ENCODE measurements at regions not wholly inside any gene's neighbourhood (a gene's known extent, or its start where the extent isn't known, plus 50 kb on each side); places are given as distances from the start of the nearest gene placed in this dataset.

- no peak for DNase-seq (ENCODE audit: extremely low read depth, low read depth)
- H3K4me3 ChIP-seq (replicated peaks; ENCODE audit: low read depth, low read length), result no peak overlapping the region
- no peak for TF ChIP-seq CTCF (IDR thresholded peaks at IDR 0.05; ENCODE audit: low read depth, low read length, missing control alignments)
Measured at GRCh38 chr10:54900584-54900983, 99.6 kb upstream of the PCDH15 start.

- no peak for TF ChIP-seq CTCF (IDR thresholded peaks at IDR 0.05; ENCODE audit: low read depth, low read length, missing control alignments)
- no peak for DNase-seq (ENCODE audit: extremely low read depth, low read depth)
- no peak overlapping the region for H3K4me3 ChIP-seq (replicated peaks; ENCODE audit: low read depth, low read length)
Measured at GRCh38 chr10:54880996-54881395, 80.0 kb upstream of the PCDH15 start.

- no peak overlapping the region for H3K4me3 ChIP-seq (replicated peaks; ENCODE audit: low read depth, low read length)
- no peak for TF ChIP-seq CTCF (IDR thresholded peaks at IDR 0.05; ENCODE audit: low read depth, low read length, missing control alignments)
Measured at GRCh38 chr10:54869022-54869421, 68.0 kb upstream of the PCDH15 start.

GRCh38 chr10:54866666-54867065 is 65.6 kb upstream of the PCDH15 start:
- no peak for DNase-seq (ENCODE audit: extremely low read depth, low read depth)
- H3K4me3 ChIP-seq (replicated peaks; ENCODE audit: low read depth, low read length), result no peak overlapping the region
- TF ChIP-seq CTCF (IDR thresholded peaks at IDR 0.05; ENCODE audit: low read depth, low read length, missing control alignments), result no peak

More at GRCh38 chr10:54869022-54869421, 68.0 kb upstream of the PCDH15 start:
- no peak for DNase-seq (ENCODE audit: extremely low read depth, low read depth)

GRCh38 chr10:54854843-54855242 is 53.8 kb upstream of the PCDH15 start:
- no peak for TF ChIP-seq CTCF (IDR thresholded peaks at IDR 0.05; ENCODE audit: low read depth, low read length, missing control alignments)
- no peak for DNase-seq (ENCODE audit: extremely low read depth, low read depth)
- no peak overlapping the region for H3K4me3 ChIP-seq (replicated peaks; ENCODE audit: low read depth, low read length)

- H3K4me3 ChIP-seq (replicated peaks; ENCODE audit: low read depth, low read length), result no peak overlapping the region
- no peak for DNase-seq (ENCODE audit: extremely low read depth, low read depth)
- no peak for TF ChIP-seq CTCF (IDR thresholded peaks at IDR 0.05; ENCODE audit: low read depth, low read length, missing control alignments)
Measured at GRCh38 chr10:54854389-54854788, 53.4 kb upstream of the PCDH15 start.

- DNase-seq (ENCODE audit: extremely low read depth, low read depth), result no peak
- H3K4me3 ChIP-seq (replicated peaks; ENCODE audit: low read depth, low read length), result no peak overlapping the region
- TF ChIP-seq CTCF (IDR thresholded peaks at IDR 0.05; ENCODE audit: low read depth, low read length, missing control alignments), result no peak
Measured at GRCh38 chr10:54853883-54854282, 52.9 kb upstream of the PCDH15 start.

Measured in HFF-Myc (cell line).